ENCODE measurements at regions not wholly inside any gene's neighbourhood (a gene's known extent, or its start where the extent isn't known, plus 50 kb on each side); places are given as distances from the start of the nearest gene placed in this dataset.

GRCh38 chr14:85300107-85300506 is 229.8 kb upstream of the FLRT2 start:
- TF ChIP-seq CTCF (IDR thresholded peaks at IDR 0.05) = no peak
- TF ChIP-seq POLR2A (IDR thresholded peaks at IDR 0.05) = no peak
- TF ChIP-seq EP300 (IDR thresholded peaks at IDR 0.05) = no peak

Data from ovary (tissue), 3 donors.